Astrocyte (in vitro differentiated cells and primary cell): ENCODE measurements at regions not wholly inside any gene's neighbourhood (a gene's known extent, or its start where the extent isn't known, plus 50 kb on each side); places are given as distances from the start of the nearest gene placed in this dataset.

Source experiments
- CTCF ChIP-seq: IDR thresholded peaks from 2 replicates; pipeline ENCODE4 v1.5.1; 2011; ENCODE audit warnings: low read depth, mild to moderate bottlenecking, inconsistent platforms, low read length, moderate library complexity; ENCODE audit not compliant: insufficient read depth
- EZH2 ChIP-seq: IDR thresholded peaks from 2 replicates; pipeline ENCODE4 v1.6.1; 2012; ENCODE audit warnings: mild to moderate bottlenecking, low read length, inconsistent platforms; ENCODE audit not compliant: insufficient read depth

- TF ChIP-seq CTCF (no peak), EZH2 (no peak)
Observed at GRCh38 chr2:67839668-67840067, 223.1 kb downstream of the C1D start.
